Endothelial cell of umbilical vein (primary cell): ENCODE measurements at regions not wholly inside any gene's neighbourhood (a gene's known extent, or its start where the extent isn't known, plus 50 kb on each side); places are given as distances from the start of the nearest gene placed in this dataset.
"Not testable (repeated sequence)": the region's sequence is repeated elsewhere in the genome, so short reads cannot be mapped to it uniquely, and the experiment has no call there.

Experiments
- BruUV-seq: library from RNA; stranded (reverse); fragments of 400-500 nt; replicated peaks from 2 replicates; lab custom pipeline; 2021; lab: Mats Ljungman, UMichigan
- CTCF ChIA-PET: fragments of 300-600, 350-600 bp; sonication (Branson Sonifier 250); formaldehyde crosslinking; loops from one replicate; lab custom pipeline; 2021; ENCODE audit warnings: antibody characterized with exemption, inconsistent platforms; lab: Charles Lee
- POLR2A ChIA-PET: fragments of 300-600, 350-600 bp; sonication (Branson Sonifier 250); formaldehyde crosslinking; loops from one replicate; lab custom pipeline; 2021; ENCODE audit warnings: antibody characterized with exemption, inconsistent platforms; lab: Charles Lee
- DNase-seq: peaks from one replicate; pipeline ENCODE4 v3.0.0-alpha.2; 2011; ENCODE audit warnings: low read depth, low spot score
- FAIRE-seq: peaks from 2 replicates; lab custom pipeline; 2011; peaks lifted over from hg19 to GRCh38; lab: Jason Lieb, UNC
- H2AFZ ChIP-seq: 2 replicates; pipeline ENCODE4 v1.6.0; 2012; ENCODE audit warnings: low read depth, low read length, control low read depth, inconsistent platforms
- H3K27ac ChIP-seq: 2 replicates; pipeline ENCODE4 v1.5.1; 2011; ENCODE audit warnings: low read depth, mild to moderate bottlenecking, control low read depth, low read length, moderate library complexity; ENCODE audit not compliant: insufficient read depth
- H3K27me3 ChIP-seq, 2 experiments: 2 replicates each; pipeline versions ENCODE4 v1.6.0 to v1.6.1; 2011; ENCODE audit warnings: low read length in 2 of 2, mixed read lengths in 1 of 2; ENCODE audit not compliant: control insufficient read depth in 2 of 2, insufficient read depth in 2 of 2
- H3K36me3 ChIP-seq, 2 experiments: 2 replicates in 1 of 2; 3 replicates in 1 of 2; pipeline ENCODE4 v1.5.1; 2011; ENCODE audit warnings: low read length in 2 of 2, mild to moderate bottlenecking in 1 of 2, moderate library complexity in 1 of 2; ENCODE audit not compliant: control insufficient read depth in 2 of 2, insufficient read depth in 2 of 2; ENCODE audit errors: extremely low read depth in 1 of 2
- H3K4me1 ChIP-seq: 3 replicates; pipeline ENCODE4 v1.5.1; 2011; ENCODE audit warnings: mild to moderate bottlenecking, low read length; ENCODE audit not compliant: control insufficient read depth, insufficient read depth; ENCODE audit errors: extremely low read depth
- H3K4me2 ChIP-seq: 2 replicates; pipeline ENCODE4 v1.6.1; 2011; ENCODE audit warnings: low read length, control low read depth, mixed read lengths; ENCODE audit not compliant: insufficient read depth
- H3K4me3 ChIP-seq, 3 experiments: fragments of 200-600 bp in 1 of 3; sonication (generic), shearing (Covaris generic) in 1 of 3; replicated peaks in 1 of 3; 2 replicates each; pipeline ENCODE4 v1.5.1; 2011 to 2016; ENCODE audit warnings: control low read depth in 3 of 3, low read length in 3 of 3, mild to moderate bottlenecking in 2 of 3, inconsistent platforms in 1 of 3, low read depth in 1 of 3, moderate library complexity in 1 of 3; ENCODE audit not compliant: insufficient read depth in 1 of 3
- H3K79me2 ChIP-seq: 2 replicates; pipeline ENCODE4 v1.6.0; 2012; ENCODE audit warnings: low read length, inconsistent platforms; ENCODE audit not compliant: control insufficient read depth, insufficient read depth
- H3K9ac ChIP-seq: replicated peaks from 2 replicates; pipeline ENCODE3; 2011; ENCODE audit warnings: low read length, control low read depth; ENCODE audit not compliant: insufficient read depth; ENCODE audit errors: extremely low read depth
- H3K9me1 ChIP-seq: replicated peaks from 3 replicates; pipeline ENCODE4 v1.6.0; 2011; ENCODE audit warnings: mild to moderate bottlenecking, low read length; ENCODE audit not compliant: control insufficient read depth, insufficient read depth; ENCODE audit errors: extremely low read depth
- H3K9me3 ChIP-seq: replicated peaks from 2 replicates; pipeline ENCODE4 v1.5.1; 2012; ENCODE audit warnings: low read length, inconsistent platforms; ENCODE audit not compliant: control insufficient read depth, insufficient read depth
- H4K20me1 ChIP-seq: replicated peaks from 2 replicates; pipeline ENCODE3; 2011; ENCODE audit warnings: mild to moderate bottlenecking, low read length; ENCODE audit not compliant: control insufficient read depth, insufficient read depth; ENCODE audit errors: extremely low read depth
- EZH2 ChIP-seq: IDR thresholded peaks from 2 replicates; pipeline ENCODE4 v1.6.1; 2012; ENCODE audit warnings: borderline replicate concordance, low read depth, mild to moderate bottlenecking, moderate library complexity, low read length, inconsistent platforms; ENCODE audit not compliant: severe bottlenecking
- FOS ChIP-seq: IDR thresholded peaks from 2 replicates; pipeline ENCODE4 v1.6.1; 2011; ENCODE audit warnings: mild to moderate bottlenecking, low read length, moderate library complexity, borderline replicate concordance; ENCODE audit not compliant: insufficient read depth
- JUN ChIP-seq: IDR thresholded peaks from 2 replicates; pipeline ENCODE4 v1.6.1; 2011; ENCODE audit warnings: borderline replicate concordance, low read depth; ENCODE audit not compliant: insufficient read length, insufficient read depth
- POLR2A ChIP-seq: IDR thresholded peaks from 2 replicates; pipeline ENCODE4 v1.6.1; 2012; ENCODE audit warnings: low read depth, mild to moderate bottlenecking, control low read depth, low read length
- dilution Hi-C: fragments of 300-500 bp; cut with MboI; formaldehyde crosslinking; loops from one replicate; pipeline ENCODE4 v1.15.0; 2019; ENCODE audit warnings: low sequenced_read_pairs; ENCODE audit not compliant: extremely low pct_ligation_motif_present
- intact Hi-C: fragments of 100-400 bp; cut with micrococcal nuclease; formaldehyde crosslinking; loops from one replicate; pipeline ENCODE4 v1.10.0; 2022
- TF ChIP-seq, protein P1 (sequence below), 2 donors: IDR thresholded peaks; 1 replicate in 1 of 2; 2 replicates in 1 of 2; pipeline ENCODE4 v1.5.1; 2011; ENCODE audit warnings: low read length in 2 of 2, mild to moderate bottlenecking in 2 of 2, moderate library complexity in 2 of 2, control low read depth in 1 of 2, inconsistent platforms in 1 of 2, low read depth in 1 of 2; ENCODE audit not compliant: insufficient read depth in 1 of 2; ENCODE audit errors: extremely low read depth in 1 of 2

DNA sequence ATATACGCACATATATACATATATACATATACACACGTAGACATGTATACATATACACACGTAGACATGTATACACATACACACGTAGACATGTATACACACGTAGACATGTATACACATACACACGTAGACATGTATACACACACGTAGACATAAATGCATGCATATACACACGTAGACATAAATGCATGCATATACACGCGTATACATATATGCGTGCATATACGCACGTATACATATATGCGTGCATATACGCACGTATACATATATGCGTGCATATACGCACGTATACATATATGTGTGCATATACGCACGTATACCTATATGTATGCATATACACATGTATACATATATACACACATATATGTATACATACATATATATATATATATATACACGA, 114.9 kb upstream of the XIST start:
- H3K36me3 ChIP-seq, FAIRE-seq, BruUV-seq, H3K4me3 ChIP-seq, H3K4me1 ChIP-seq, dilution Hi-C loops, H4K20me1 ChIP-seq, H3K4me2 ChIP-seq, POLR2A ChIA-PET, H3K9me1 ChIP-seq, H3K9ac ChIP-seq, CTCF ChIA-PET, DNase-seq, H3K27ac ChIP-seq, intact Hi-C loops, H3K9me3 ChIP-seq, H3K27me3 ChIP-seq, H2AFZ ChIP-seq: not testable (repeated sequence)
- H3K79me2 ChIP-seq: peaks cover 55% of the 10 kb centered on the region

- no peak overlapping the region for H3K27ac ChIP-seq
Measured at GRCh38 chrX:73965833-73966232, 113.3 kb upstream of the XIST start.

More at GRCh38 chrX:73965833-73966232, 113.3 kb upstream of the XIST start:
- H3K4me2 ChIP-seq: no peak overlapping the region
- CTCF ChIA-PET: no interaction called here
- H2AFZ ChIP-seq: no peak overlapping the region
- H3K9me1 ChIP-seq: no peaks in the 10 kb centered on the region
- TF ChIP-seq EZH2 (no peak), POLR2A (no peak), JUN (no peak), FOS (no peak)
- TF ChIP-seq, protein P1, sequence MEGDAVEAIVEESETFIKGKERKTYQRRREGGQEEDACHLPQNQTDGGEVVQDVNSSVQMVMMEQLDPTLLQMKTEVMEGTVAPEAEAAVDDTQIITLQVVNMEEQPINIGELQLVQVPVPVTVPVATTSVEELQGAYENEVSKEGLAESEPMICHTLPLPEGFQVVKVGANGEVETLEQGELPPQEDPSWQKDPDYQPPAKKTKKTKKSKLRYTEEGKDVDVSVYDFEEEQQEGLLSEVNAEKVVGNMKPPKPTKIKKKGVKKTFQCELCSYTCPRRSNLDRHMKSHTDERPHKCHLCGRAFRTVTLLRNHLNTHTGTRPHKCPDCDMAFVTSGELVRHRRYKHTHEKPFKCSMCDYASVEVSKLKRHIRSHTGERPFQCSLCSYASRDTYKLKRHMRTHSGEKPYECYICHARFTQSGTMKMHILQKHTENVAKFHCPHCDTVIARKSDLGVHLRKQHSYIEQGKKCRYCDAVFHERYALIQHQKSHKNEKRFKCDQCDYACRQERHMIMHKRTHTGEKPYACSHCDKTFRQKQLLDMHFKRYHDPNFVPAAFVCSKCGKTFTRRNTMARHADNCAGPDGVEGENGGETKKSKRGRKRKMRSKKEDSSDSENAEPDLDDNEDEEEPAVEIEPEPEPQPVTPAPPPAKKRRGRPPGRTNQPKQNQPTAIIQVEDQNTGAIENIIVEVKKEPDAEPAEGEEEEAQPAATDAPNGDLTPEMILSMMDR (IDR thresholded peaks at IDR 0.05; ENCODE audit: extremely low read depth in 1 of 2, insufficient read depth in 1 of 2, low read depth in 1 of 2, low read length in 2 of 2): no peak
- intact Hi-C loops (no loop called here), dilution Hi-C loops (no loop called here)
- peaks cover 60% of the 10 kb centered on the region for H3K79me2 ChIP-seq
- H3K27me3 ChIP-seq: no peaks in the 10 kb centered on the region
- BruUV-seq: no TSS peak
- no peaks in the 10 kb centered on the region for H3K9me3 ChIP-seq
- no peak for DNase-seq
- no peak overlapping the region for H3K4me3 ChIP-seq
- peaks cover 2% of the 10 kb centered on the region in 2 experiments for H3K36me3 ChIP-seq
- no peaks in the 10 kb centered on the region for H3K4me1 ChIP-seq
- POLR2A ChIA-PET: no interaction called here
- no peaks in the 10 kb centered on the region for H4K20me1 ChIP-seq
- no peak for FAIRE-seq
- H3K9ac ChIP-seq: no peak overlapping the region
